NCI-H82 (cell line): ENCODE measurements at regions not wholly inside any gene's neighbourhood (a gene's known extent, or its start where the extent isn't known, plus 50 kb on each side); places are given as distances from the start of the nearest gene placed in this dataset.

Source experiments
- DNase-seq: peaks from one replicate; lab custom pipeline; 2025; lab: John Stamatoyannopoulos, UW

GRCh38 chr9:129399634-129399990, 221.3 kb downstream of the C9orf50 start:
- DNase-seq = no peak

DNA sequence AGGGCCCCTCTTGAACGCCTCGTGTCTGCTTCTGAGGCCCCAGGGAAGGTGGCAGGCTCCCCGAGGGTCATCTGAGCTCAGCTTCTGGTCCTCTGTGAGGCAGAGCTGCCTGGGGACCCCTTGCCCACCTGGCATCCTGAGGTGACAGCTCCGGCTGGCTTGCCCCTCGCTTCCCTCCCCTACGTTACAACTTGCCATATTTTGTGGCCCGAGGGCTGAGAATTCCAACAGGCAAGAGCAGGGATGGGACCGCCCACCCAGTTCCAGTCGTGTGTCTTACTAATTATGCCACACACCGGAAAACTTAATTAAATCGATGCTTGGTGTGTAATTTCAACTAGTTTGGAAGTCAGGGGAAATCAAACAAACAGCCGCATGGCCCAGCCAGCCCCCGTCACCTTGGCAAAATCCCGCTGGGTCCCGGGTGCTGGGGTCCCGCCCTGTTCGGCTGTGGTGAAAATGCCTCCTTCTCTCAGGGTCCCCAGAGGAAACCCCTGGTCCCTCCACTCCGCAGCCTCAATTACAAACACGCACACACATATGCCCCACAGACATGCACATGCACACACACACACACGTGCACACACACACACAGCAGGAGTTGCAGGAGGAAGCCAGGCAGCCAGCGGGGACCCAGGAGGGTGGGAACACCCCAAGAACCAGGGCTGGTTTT, 221.0 kb upstream of the IER5L start:
- no peak for DNase-seq

GRCh38 chr9:129398101-129398960, 220.3 kb upstream of the IER5L start:
- no peak for DNase-seq

- DNase-seq = no peak
These were observed 219.3 kb upstream of the IER5L start for GRCh38 chr9:129397335-129397734.

GRCh38 chr9:129396365-129396708, 218.3 kb upstream of the IER5L start:
- no peak for DNase-seq

DNA sequence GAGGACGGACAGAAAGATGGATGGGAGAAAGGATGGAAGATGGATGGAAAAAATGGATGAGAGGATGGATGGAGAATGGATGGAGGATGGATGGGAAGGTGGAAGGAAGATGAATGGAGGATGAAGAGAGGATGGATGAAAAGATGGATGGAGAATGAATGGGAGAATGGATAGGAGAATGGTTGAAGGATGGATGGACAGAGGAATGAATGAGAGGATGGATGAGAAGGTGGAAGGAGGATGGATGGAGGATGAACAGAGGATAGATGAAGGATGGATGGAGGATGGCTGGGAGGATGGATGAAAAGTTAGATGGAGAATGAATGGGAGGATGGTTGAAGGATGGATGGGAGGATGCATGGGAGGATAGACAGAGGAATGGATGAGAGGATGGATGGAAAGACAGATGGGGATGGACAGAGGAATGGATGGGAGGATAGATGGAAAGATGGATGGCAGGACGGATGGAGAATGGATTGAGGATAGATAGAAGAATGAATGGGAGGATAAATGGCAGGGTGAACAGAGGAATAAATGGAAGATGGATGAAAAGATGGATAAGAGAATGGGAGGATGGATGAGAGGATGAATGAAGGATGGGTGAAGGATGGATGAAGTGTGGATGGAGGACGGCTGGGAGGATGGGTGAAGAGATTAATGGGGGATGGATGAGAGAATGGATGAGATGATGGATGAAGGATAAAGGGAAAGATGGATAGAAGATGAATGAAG, 217.7 kb upstream of the IER5L start:
- no peak for DNase-seq

- no peak for DNase-seq
These were observed 216.8 kb upstream of the IER5L start for GRCh38 chr9:129394886-129395279.

GRCh38 chr9:129394061-129394885, 216.2 kb upstream of the IER5L start:
- DNase-seq = no peak

DNA sequence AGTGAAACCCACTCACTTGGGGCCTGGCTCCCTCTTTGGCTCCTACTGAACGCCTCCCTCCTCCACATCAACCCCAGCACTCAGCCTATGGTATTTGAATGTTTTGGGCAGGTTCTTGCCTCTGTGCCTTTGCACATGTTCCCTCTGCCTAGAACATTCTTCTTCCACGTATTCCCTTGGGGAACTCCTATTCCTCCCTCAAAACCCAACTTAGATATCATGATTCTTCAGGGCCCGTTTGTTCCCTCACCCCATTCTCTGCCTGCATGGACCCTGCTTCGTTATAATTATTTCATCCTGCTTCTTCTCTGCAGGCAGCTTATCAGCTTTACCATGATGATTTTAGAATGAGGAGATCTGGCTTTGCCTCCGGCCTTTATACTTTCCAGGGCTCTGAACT, 215.0 kb upstream of the IER5L start:
- DNase-seq = no peak

GRCh38 chr9:129392093-129392541, 214.1 kb upstream of the IER5L start:
- DNase-seq = no peak

- no peak for DNase-seq
These were observed 213.2 kb upstream of the IER5L start for GRCh38 chr9:129391221-129391661.

DNA sequence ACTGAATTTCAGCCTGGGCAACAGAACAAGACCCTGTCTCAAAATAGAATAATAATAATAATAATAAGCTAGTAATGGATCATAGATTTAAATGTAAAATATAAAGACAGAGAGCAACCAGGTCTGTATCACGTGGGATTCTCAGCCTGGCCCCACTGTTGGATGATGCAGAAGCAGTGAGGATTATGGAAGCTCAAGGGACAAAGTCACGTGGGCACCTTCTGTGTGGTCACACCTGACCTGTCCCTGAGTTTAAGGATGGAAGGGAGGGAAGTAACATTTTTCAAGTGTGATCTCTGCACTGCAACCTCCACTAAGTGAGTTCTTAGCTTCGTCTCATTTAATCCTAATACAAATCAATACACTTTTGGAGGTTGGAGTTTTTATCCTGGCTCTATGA, 212.5 kb upstream of the IER5L start:
- no peak for DNase-seq

DNA sequence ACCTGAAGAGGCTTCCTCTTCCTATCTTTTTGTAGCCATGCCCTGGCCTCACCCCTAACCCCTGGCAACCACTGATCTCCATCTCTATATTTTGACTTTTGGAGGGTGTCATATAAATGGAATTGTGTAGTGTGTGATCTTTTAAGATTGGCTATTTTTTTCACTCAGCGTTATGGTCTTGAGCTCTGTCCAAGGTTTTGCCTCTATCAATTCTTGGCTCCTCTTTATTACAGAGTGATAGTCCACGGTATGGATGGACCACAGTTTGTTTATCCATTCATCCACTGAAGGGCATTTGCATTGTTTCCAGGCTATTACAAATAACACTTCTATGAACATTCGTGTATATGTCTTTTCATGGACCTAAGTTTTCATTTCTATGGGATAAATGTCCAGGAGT, 209.8 kb upstream of the IER5L start:
- no peak for DNase-seq

DNA sequence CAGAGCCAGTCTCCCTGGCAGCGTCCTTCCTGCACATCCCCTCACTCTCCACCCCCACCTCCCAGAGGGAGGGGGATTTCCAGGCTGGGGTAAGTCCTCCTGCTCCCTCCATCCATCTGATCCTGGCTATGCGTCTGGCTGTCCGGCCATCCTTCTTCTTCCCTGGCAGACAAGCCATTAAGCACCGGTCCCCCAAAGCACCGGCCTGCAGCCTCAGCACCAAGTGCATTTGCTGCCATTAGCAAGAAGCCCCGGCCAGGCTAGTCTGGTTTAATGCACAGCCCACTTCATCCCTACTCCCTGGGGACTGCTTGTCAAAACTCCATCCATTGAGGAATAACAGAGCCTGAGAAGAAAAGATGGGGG, 208.7 kb upstream of the IER5L start:
- DNase-seq = peak; percentile 50

DNA sequence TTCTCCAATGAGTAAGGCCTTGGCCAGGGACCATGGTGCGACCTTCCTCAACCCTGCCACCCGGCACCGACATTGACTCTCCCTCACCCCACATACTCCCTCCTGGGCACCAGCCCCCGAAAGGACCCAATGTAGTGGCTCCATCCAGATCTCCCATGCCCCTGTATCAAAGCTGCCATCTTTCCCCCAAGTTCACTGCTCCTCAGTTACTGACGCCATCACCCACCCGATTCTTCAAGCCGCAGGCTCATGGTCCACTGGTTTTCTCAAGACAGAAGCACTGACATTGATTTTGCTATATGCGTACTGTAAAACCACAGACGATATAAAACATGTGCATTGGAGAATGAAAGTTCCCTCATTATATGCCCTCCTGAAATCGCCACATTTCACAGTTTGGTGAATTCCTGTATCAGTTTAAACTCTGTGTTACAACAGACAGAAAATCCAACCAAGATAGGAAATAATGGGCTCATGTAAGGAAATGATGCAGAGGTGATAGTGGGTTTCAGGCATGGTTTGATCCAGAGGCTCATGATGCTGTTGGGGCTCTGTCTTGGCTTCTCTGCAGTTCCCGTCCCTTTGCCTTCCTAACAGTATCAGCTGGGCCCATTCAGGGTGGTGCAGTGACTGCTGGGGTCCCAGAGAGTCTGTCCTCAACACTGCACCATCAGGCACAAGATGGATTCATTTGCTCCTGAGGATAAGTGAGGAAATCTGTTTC, 207.3 kb upstream of the IER5L start:
- no peak for DNase-seq

DNA sequence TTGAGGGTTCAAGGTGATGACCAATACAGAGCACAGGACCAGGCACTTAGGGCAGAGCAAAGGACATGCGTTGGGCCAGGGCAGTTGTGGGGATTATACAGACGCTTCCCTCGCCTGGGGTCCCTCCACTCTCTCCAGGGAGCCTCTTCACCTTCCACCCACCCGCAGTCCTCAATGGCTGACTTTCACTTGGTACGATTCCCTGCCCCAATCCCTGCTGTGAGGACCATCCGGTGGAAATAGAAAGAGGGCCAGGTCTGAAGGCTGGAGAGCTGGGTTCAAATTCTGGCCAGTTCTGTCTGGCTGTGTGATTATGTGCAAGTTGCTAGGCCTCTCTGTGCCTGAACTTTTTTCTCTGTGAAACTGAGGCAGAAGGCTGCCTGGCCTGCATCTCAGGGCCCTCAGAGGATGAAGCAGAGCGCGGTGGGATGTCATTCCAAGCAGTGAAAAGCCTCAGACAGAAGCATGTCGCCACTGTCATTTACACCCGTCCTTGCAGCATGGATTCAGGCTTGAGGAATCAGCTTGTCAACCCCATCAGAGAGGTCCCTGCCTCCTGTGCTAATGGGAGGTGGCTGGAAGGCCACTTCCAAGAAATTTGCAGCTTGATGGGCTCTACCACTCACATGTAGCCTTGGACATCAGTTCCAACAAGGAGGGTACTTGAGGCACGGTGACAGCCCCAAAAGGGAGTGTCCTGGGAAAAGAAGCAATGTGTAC, 206.6 kb upstream of the IER5L start:
- no peak for DNase-seq

DNA sequence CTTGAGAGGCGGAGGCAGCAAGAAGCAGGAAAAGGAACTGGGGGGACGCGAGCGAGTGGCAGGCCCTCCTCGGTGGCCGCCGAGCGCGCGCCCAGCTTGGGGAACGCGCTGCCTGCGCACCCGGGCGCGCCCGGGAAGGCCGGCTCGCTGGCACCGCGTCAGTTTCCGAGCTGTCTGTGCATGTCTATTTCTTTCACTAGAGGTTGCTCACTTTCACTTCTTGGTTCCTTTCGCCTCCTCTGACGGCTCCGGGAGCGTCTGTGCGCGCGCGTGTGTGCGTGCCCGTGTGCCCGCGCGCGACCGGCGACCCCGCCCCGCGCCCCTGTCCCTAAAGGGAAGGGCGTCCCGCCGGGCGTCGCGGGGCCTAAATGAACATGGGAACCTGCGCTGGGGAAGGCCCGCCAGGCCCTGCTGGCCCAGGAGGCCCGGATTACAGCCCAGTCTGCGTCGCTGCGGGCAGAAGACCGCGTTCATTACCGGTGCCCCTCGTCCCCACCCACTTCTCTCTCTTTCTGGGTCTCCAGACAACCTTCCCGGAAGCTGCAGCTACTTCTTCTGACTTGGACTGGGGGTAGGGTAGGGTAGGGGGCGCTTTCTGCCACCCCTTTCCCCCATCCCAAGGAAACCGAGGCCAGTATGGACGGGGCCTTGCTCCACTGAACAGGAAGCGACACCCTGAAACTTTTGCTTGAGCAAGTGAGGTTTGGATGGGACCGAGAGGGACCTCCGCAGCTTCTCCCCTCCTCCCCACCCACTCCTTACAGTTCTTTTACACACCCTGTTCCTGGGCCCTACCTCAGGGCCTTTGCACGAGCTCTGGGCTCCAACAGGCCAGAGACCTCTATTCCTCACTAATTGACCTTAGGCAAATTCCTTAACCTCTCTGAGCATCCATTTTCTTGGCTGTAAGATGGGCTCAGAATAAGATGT, 205.8 kb upstream of the IER5L start:
- no peak for DNase-seq

DNA sequence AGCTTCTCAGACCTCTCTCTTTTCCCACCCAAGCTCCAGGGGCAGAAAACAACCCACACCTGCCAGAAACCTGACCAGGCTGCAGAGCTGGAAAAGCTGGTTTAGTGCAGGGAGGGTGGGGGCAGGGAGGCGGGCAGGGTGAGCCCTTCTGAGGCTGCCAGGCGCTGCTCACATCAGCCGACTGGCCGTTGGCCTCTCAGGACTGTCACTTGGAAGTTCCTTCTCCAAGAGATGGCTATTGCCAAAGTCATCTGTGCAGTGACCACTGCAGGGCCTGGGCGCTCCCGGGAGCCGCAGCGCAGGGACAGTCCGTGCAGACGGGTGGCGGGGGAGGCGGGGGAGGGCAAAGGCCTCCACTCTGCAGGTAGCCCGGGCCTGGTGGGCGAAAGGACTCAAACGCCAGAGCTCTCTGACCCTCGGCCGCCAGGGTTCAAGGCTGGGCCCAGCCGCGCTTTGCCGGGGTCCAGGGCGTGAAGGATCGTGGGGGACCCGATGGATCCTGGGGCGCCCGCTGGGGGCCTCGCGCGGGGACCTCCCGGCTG, 205.0 kb upstream of the IER5L start:
- no peak for DNase-seq

GRCh38 chr9:129382281-129383018, 204.4 kb upstream of the IER5L start:
- no peak for DNase-seq
